Stimulated activated naive CD4-positive, alpha-beta T cell treated with Interleukin-2 at 50 U/mL for 16 hours (primary cell): ENCODE measurements at regions not wholly inside any gene's neighbourhood (a gene's known extent, or its start where the extent isn't known, plus 50 kb on each side); places are given as distances from the start of the nearest gene placed in this dataset.
"Not testable (repeated sequence)": the region's sequence is repeated elsewhere in the genome, so short reads cannot be mapped to it uniquely, and the experiment has no call there.

Experiments used
- DNase-seq: peaks from one replicate; lab custom pipeline; 2025; lab: John Stamatoyannopoulos, UW

- DNase-seq = not testable (repeated sequence)
Observed at GRCh38 chr7:65510187-65510538, 136.5 kb downstream of the ZNF92 start.

- DNase-seq = not testable (repeated sequence)
Observed at GRCh38 chr7:65519751-65520150, 146.1 kb downstream of the ZNF92 start.

GRCh38 chr7:65545465-65546161 is 172.0 kb downstream of the ZNF92 start:
- DNase-seq = not testable (repeated sequence)

GRCh38 chr7:65549589-65550443 is 176.2 kb downstream of the ZNF92 start:
- DNase-seq = not testable (repeated sequence)

GRCh38 chr7:65550444-65550809 is 176.8 kb downstream of the ZNF92 start:
- DNase-seq = not testable (repeated sequence)

- not testable (repeated sequence) for DNase-seq
Observed at GRCh38 chr7:65551042-65551441, 177.4 kb downstream of the ZNF92 start.

- DNase-seq = not testable (repeated sequence)
Observed at GRCh38 chr7:65554553-65555476, 181.2 kb downstream of the ZNF92 start.

- DNase-seq = not testable (repeated sequence)
Observed at GRCh38 chr7:65558584-65558983, 184.9 kb downstream of the ZNF92 start.

- DNase-seq = not testable (repeated sequence)
Observed at GRCh38 chr7:65561786-65562372, 188.2 kb downstream of the ZNF92 start.

- not testable (repeated sequence) for DNase-seq
Observed at GRCh38 chr7:65562522-65562921, 188.9 kb downstream of the ZNF92 start.

GRCh38 chr7:65563333-65563732 is 189.7 kb downstream of the ZNF92 start:
- not testable (repeated sequence) for DNase-seq

GRCh38 chr7:65568226-65568625 is 194.6 kb downstream of the ZNF92 start:
- not testable (repeated sequence) for DNase-seq

GRCh38 chr7:65570990-65571389 is 197.3 kb downstream of the ZNF92 start:
- DNase-seq = not testable (repeated sequence)

- DNase-seq = not testable (repeated sequence)
Observed at GRCh38 chr7:65572581-65572980, 198.9 kb downstream of the ZNF92 start.

- not testable (repeated sequence) for DNase-seq
Observed at GRCh38 chr7:65576370-65576769, 202.7 kb downstream of the ZNF92 start.

- DNase-seq = not testable (repeated sequence)
Observed at GRCh38 chr7:65582518-65583119, 209.0 kb downstream of the ZNF92 start.

- not testable (repeated sequence) for DNase-seq
Observed at GRCh38 chr7:65602495-65602894, 228.8 kb downstream of the ZNF92 start.

GRCh38 chr7:65609131-65609530 is 235.5 kb downstream of the ZNF92 start:
- no peak for DNase-seq

GRCh38 chr7:65613644-65614289 is 240.1 kb downstream of the ZNF92 start:
- not testable (repeated sequence) for DNase-seq

GRCh38 chr7:65616111-65616510 is 242.5 kb downstream of the ZNF92 start:
- DNase-seq = not testable (repeated sequence)

GRCh38 chr7:65620216-65620615 is 246.6 kb downstream of the ZNF92 start:
- not testable (repeated sequence) for DNase-seq
